ENCODE measurements at regions not wholly inside any gene's neighbourhood (a gene's known extent, or its start where the extent isn't known, plus 50 kb on each side); places are given as distances from the start of the nearest gene placed in this dataset.

- Histone ChIP-seq H3K27ac (ENCODE audit: low read depth in 1 of 2, low read length in 1 of 2) (no peak overlapping the region), H3K4me3 (no peak overlapping the region), H3K36me3 (ENCODE audit: control insufficient read depth in 4 of 4, insufficient read depth in 4 of 4, low read length in 4 of 4) (no peaks in the 10 kb centered on the region), H3K9ac (ENCODE audit: insufficient read depth in 1 of 2, low read length in 2 of 2) (no peak overlapping the region), H3K27me3 (ENCODE audit: control insufficient read depth in 3 of 3, insufficient read depth in 3 of 3, low read length in 2 of 3) (no peaks in the 10 kb centered on the region), H3K4me1 (ENCODE audit: control insufficient read depth in 5 of 5, insufficient read depth in 5 of 5, low read length in 5 of 5) (peaks cover 0 to 2% (median 0%) of the 10 kb centered on the region in 5 donors), H3K9me3 (ENCODE audit: control insufficient read depth in 4 of 4, insufficient read depth in 3 of 4, low read length in 3 of 4) (peaks cover 0 to 3% (median 0%) of the 10 kb centered on the region in 4 donors)
- TF ChIP-seq, protein P1, sequence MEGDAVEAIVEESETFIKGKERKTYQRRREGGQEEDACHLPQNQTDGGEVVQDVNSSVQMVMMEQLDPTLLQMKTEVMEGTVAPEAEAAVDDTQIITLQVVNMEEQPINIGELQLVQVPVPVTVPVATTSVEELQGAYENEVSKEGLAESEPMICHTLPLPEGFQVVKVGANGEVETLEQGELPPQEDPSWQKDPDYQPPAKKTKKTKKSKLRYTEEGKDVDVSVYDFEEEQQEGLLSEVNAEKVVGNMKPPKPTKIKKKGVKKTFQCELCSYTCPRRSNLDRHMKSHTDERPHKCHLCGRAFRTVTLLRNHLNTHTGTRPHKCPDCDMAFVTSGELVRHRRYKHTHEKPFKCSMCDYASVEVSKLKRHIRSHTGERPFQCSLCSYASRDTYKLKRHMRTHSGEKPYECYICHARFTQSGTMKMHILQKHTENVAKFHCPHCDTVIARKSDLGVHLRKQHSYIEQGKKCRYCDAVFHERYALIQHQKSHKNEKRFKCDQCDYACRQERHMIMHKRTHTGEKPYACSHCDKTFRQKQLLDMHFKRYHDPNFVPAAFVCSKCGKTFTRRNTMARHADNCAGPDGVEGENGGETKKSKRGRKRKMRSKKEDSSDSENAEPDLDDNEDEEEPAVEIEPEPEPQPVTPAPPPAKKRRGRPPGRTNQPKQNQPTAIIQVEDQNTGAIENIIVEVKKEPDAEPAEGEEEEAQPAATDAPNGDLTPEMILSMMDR (IDR thresholded peaks at IDR 0.05; ENCODE audit: control extremely low read depth, extremely low read depth), result no peak
- ATAC-seq (ENCODE audit: insufficient read depth, low FRiP score), result no peak
- peak in 2 of 3 donors; percentile 22 to 26 for DNase-seq
- WGBS, 2 donors, result 67 to 68% methylated on average over 9 of the region's 9 CpGs
These were observed 137.9 kb downstream of the AXIN2 start for GRCh38 chr17:65423346-65424140.

GRCh38 chr17:65418622-65419021 is 142.8 kb downstream of the AXIN2 start:
- Histone ChIP-seq H3K36me3 (ENCODE audit: control insufficient read depth in 4 of 4, insufficient read depth in 4 of 4, low read length in 4 of 4) (no peaks in the 10 kb centered on the region), H3K4me1 (ENCODE audit: control insufficient read depth in 5 of 5, insufficient read depth in 5 of 5, low read length in 5 of 5) (peaks cover 0 to 2% (median 0%) of the 10 kb centered on the region in 5 donors), H3K27ac (ENCODE audit: low read depth in 1 of 2, low read length in 1 of 2) (no peak overlapping the region), H3K27me3 (ENCODE audit: control insufficient read depth in 3 of 3, insufficient read depth in 3 of 3, low read length in 2 of 3) (no peaks in the 10 kb centered on the region), H3K9ac (ENCODE audit: insufficient read depth in 1 of 2, low read length in 2 of 2) (no peak overlapping the region), H3K4me3 (no peak overlapping the region), H3K9me3 (ENCODE audit: control insufficient read depth in 4 of 4, insufficient read depth in 3 of 4, low read length in 3 of 4) (no peaks in the 10 kb centered on the region)
- no peak for DNase-seq
- TF ChIP-seq, protein P1 (IDR thresholded peaks at IDR 0.05; ENCODE audit: control extremely low read depth, extremely low read depth), result no peak
- no peak for ATAC-seq (ENCODE audit: insufficient read depth, low FRiP score)
- WGBS, 2 donors, result 59 to 66% methylated on average over 3 of the region's 3 CpGs

DNA sequence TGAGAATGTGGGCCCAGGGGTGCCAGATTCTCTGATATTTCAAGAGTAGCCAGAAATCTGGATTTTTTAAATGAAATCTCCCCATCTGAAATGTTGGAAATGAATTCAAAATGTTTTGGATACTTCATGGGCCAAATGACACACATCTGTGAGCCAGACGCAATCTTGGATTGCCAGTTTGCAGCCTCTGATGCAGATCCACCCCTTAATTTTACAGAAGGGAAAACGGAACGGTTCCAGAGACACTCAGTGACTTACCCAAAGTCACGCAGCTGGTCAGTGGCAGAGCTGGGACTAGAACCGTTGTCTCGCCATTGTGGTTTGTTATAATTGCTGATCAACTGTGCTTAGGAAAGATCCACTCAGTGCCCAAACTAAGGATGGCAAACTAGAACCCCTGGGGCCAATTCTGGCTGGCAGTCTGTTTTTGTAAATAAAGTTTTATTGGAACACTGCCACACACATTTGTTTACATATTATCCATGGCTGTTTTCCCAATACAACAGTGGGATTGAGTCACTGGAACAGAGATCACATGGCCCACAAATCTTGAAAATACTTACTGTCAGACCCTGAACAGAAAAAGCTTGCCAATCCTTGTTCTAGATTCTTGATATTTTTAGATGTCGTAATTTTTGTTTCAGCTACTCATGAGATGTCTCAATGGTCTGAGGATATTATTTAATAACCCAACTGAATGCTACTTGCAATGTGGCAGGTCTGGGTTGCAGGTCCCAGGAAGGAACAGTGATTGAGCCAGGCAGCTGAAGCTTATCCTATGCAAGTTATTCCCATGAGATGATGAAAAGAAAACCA is 143.8 kb downstream of the AXIN2 start:
- H3K27me3 ChIP-seq (ENCODE audit: control insufficient read depth in 3 of 3, insufficient read depth in 3 of 3, low read length in 2 of 3), result no peaks in the 10 kb centered on the region
- TF ChIP-seq, protein P1 (IDR thresholded peaks at IDR 0.05; ENCODE audit: control extremely low read depth, extremely low read depth), result no peak
- H3K4me3 ChIP-seq, result no peak overlapping the region
- WGBS, 2 donors, result 85 to 90% methylated on average over 7 of the region's 7 CpGs
- no peak for DNase-seq
- no peak overlapping the region for H3K27ac ChIP-seq (ENCODE audit: low read depth in 1 of 2, low read length in 1 of 2)
- ATAC-seq (ENCODE audit: insufficient read depth, low FRiP score), result no peak
- H3K9ac ChIP-seq (ENCODE audit: insufficient read depth in 1 of 2, low read length in 2 of 2), result no peak overlapping the region
- no peaks in the 10 kb centered on the region for H3K9me3 ChIP-seq (ENCODE audit: control insufficient read depth in 4 of 4, insufficient read depth in 3 of 4, low read length in 3 of 4)
- no peaks in the 10 kb centered on the region for H3K4me1 ChIP-seq (ENCODE audit: control insufficient read depth in 5 of 5, insufficient read depth in 5 of 5, low read length in 5 of 5)
- H3K36me3 ChIP-seq (ENCODE audit: control insufficient read depth in 4 of 4, insufficient read depth in 4 of 4, low read length in 4 of 4), result no peaks in the 10 kb centered on the region

Measured in lung (tissue), 11 donors.